OCI-LY3 (cell line): ENCODE measurements at regions not wholly inside any gene's neighbourhood (a gene's known extent, or its start where the extent isn't known, plus 50 kb on each side); places are given as distances from the start of the nearest gene placed in this dataset.

ENCODE experiments used
- H2AFZ ChIP-seq: fragments of 200-600, 300-600 bp; shearing (Covaris generic); 2 replicates; pipeline ENCODE4 v1.6.0; 2014; ENCODE audit warnings: antibody characterized with exemption, low read depth, low read length
- H3K27ac ChIP-seq: fragments of 200-600, 300-600 bp; sonication (generic); 2 replicates; pipeline ENCODE4 v1.5.1; 2014; ENCODE audit warnings: mild to moderate bottlenecking, low read length, moderate library complexity, mixed read lengths
- H3K27me3 ChIP-seq: fragments of 200-600, 300-600 bp; sonication (generic); 2 replicates; pipeline ENCODE4 v1.6.1; 2014; ENCODE audit warnings: low read depth, low read length, mixed read lengths
- H3K36me3 ChIP-seq: fragments of 200-600, 300-600 bp; sonication (generic); replicated peaks from 2 replicates; pipeline ENCODE3; 2014; ENCODE audit warnings: low read depth, low read length, mixed read lengths
- H3K4me1 ChIP-seq: fragments of 300-600, 200-600 bp; sonication (generic); 2 replicates; pipeline ENCODE4 v1.6.1; 2014; ENCODE audit warnings: low read length, mixed read lengths
- H3K4me2 ChIP-seq: fragments of 200-600, 300-600 bp; sonication (generic); 2 replicates; pipeline ENCODE4 v1.6.1; 2014; ENCODE audit warnings: low read length, mixed read lengths
- H3K4me3 ChIP-seq: fragments of 300-600, 200-600 bp; sonication (generic); 2 replicates; pipeline ENCODE4 v1.5.1; 2014; ENCODE audit warnings: antibody characterized with exemption, mild to moderate bottlenecking, low read length, moderate library complexity
- H3K79me2 ChIP-seq: fragments of 300-600, 200-600 bp; shearing (Covaris generic); 2 replicates; pipeline ENCODE4 v1.6.1; 2014; ENCODE audit warnings: mild to moderate bottlenecking, low read length, mixed read lengths
- H3K9ac ChIP-seq: fragments of 300-600, 200-600 bp; shearing (Covaris generic); 2 replicates; pipeline ENCODE4 v1.6.0; 2014; ENCODE audit warnings: mild to moderate bottlenecking, low read length, moderate library complexity
- H3K9me3 ChIP-seq: fragments of 200-600, 300-600 bp; shearing (Covaris generic); 2 replicates; pipeline ENCODE4 v1.6.1; 2014; ENCODE audit warnings: low read length, mixed read lengths; ENCODE audit not compliant: insufficient read depth
- H4K20me1 ChIP-seq: fragments of 200-600, 300-600 bp; sonication (generic); 2 replicates; pipeline ENCODE4 v1.6.1; 2016; ENCODE audit warnings: low read length, mixed read lengths; ENCODE audit not compliant: insufficient read depth
- EZH2phosphoT487 ChIP-seq: fragments of 200-600 bp; shearing (Covaris generic); IDR thresholded peaks from 2 replicates; pipeline ENCODE4 v1.6.1; 2018; ENCODE audit warnings: antibody characterized with exemption, mixed run types, low read depth
- TF ChIP-seq, protein P1 (sequence below): fragments of 200-600, 300-600 bp; sonication (generic); IDR thresholded peaks from 2 replicates; pipeline ENCODE4 v1.5.1; 2014; ENCODE audit warnings: antibody characterized with exemption, low read length, low read depth

DNA sequence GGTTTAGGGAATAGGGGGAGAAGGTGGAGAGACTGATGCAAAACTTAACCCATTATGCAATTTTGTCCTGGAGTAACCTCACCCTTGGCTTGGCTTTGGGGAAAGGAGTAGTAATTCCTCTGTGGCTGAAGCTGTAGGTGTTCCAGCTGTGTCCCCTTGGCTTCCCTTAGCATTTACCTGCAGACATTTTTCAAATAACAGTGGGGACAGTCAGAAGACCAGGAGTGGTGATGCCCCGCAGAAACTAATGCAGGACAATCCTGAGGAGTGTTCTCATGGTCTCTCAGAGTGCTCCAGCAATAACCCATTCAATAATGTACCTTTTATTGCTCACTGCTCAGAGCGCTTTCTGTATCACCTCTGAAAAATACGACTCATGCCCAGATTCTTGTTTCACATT lies 282.1 kb downstream of the ZEB1 start:
- Histone ChIP-seq H3K4me3 (no peak overlapping the region), H3K4me2 (no peak overlapping the region), H3K9ac (no peak overlapping the region), H3K79me2 (no peaks in the 10 kb centered on the region), H3K4me1 (peaks cover 9% of the 10 kb centered on the region), H3K27ac (no peak overlapping the region), H2AFZ (no peak overlapping the region), H3K27me3 (no peaks in the 10 kb centered on the region), H3K36me3 (no peaks in the 10 kb centered on the region), H3K9me3 (no peaks in the 10 kb centered on the region), H4K20me1 (no peaks in the 10 kb centered on the region)
- no peak for TF ChIP-seq EZH2phosphoT487
- TF ChIP-seq, protein P1, sequence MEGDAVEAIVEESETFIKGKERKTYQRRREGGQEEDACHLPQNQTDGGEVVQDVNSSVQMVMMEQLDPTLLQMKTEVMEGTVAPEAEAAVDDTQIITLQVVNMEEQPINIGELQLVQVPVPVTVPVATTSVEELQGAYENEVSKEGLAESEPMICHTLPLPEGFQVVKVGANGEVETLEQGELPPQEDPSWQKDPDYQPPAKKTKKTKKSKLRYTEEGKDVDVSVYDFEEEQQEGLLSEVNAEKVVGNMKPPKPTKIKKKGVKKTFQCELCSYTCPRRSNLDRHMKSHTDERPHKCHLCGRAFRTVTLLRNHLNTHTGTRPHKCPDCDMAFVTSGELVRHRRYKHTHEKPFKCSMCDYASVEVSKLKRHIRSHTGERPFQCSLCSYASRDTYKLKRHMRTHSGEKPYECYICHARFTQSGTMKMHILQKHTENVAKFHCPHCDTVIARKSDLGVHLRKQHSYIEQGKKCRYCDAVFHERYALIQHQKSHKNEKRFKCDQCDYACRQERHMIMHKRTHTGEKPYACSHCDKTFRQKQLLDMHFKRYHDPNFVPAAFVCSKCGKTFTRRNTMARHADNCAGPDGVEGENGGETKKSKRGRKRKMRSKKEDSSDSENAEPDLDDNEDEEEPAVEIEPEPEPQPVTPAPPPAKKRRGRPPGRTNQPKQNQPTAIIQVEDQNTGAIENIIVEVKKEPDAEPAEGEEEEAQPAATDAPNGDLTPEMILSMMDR: no peak

DNA sequence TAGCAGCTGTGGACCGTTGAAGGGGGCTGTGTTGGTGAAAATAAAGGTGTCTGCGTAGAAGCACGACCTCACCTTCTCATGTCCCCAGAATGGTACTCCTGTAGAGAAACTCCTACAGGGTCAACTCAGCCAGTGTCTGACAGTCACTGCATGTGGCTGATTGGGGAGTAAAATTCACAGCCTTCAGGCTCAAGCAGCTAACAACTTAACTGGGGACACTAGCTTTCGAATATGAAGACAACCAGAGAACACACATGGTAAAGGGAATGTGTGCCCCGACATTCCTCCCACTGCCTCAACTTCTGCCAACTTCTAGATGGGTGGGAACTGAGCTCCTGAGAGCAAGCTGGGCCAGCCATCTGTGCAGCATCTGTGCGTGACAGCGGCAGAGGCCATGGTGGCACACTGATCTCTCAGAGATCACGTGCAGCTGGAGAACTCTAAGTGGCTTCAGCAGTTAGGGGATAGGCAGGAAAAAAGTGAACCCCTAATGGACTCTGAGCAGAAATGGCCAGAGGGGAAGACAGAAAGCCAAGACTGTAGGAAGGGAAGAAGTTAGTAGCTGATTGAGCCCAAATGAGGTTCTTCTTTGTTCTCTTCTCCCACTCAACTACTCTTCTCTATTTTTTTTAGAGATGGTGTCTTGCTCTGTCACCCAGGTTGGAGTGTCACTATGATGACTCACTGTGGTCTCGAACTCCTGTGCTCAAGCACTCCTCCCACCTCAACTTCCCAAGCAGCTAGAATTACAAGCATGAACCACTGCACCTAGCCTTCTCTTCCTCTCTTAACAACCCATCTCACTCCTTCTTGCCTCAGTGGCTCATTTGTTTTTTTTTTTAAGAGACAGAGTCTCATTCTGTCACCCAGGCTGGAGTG lies 280.8 kb downstream of the ZEB1 start:
- Histone ChIP-seq H3K9ac (no peak overlapping the region), H3K79me2 (no peaks in the 10 kb centered on the region), H3K27ac (no peak overlapping the region), H4K20me1 (no peaks in the 10 kb centered on the region), H3K27me3 (no peaks in the 10 kb centered on the region), H2AFZ (no peak overlapping the region), H3K4me2 (no peak overlapping the region), H3K36me3 (no peaks in the 10 kb centered on the region), H3K4me1 (peaks cover 9% of the 10 kb centered on the region), H3K9me3 (no peaks in the 10 kb centered on the region), H3K4me3 (no peak overlapping the region)
- TF ChIP-seq, protein P1: no peak
- no peak for TF ChIP-seq EZH2phosphoT487

DNA sequence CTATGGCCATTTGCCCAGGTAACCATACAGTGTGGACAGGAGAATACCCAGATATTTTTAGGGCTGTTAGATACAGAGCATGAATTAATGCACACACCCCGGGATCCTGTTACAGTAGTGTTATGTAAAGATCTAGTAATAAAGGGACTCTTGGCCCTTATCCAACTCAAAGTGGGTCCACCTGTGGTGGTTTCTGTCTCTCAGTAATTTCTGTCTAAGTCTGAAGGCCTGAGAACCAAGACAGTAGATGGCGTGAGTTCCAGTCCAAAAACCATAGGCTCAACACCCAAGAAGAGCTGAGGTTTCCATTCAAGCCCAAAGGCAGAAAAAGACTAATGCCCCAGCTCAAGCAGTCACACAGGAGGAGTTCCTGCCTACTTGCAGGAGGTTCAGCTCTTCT lies 277.7 kb downstream of the ZEB1 start:
- TF ChIP-seq EZH2phosphoT487: no peak
- TF ChIP-seq, protein P1: no peak
- H3K27ac ChIP-seq: no peak overlapping the region
- no peaks in the 10 kb centered on the region for H3K27me3 ChIP-seq
- peaks cover 9% of the 10 kb centered on the region for H3K36me3 ChIP-seq
- H3K4me2 ChIP-seq: no peak overlapping the region
- no peak overlapping the region for H3K4me3 ChIP-seq
- no peak overlapping the region for H3K9ac ChIP-seq
- H3K79me2 ChIP-seq: no peaks in the 10 kb centered on the region
- no peaks in the 10 kb centered on the region for H3K4me1 ChIP-seq
- no peaks in the 10 kb centered on the region for H4K20me1 ChIP-seq
- no peak overlapping the region for H2AFZ ChIP-seq
- peaks cover 2% of the 10 kb centered on the region; the same call in 1 of the 2 replicates for H3K9me3 ChIP-seq

DNA sequence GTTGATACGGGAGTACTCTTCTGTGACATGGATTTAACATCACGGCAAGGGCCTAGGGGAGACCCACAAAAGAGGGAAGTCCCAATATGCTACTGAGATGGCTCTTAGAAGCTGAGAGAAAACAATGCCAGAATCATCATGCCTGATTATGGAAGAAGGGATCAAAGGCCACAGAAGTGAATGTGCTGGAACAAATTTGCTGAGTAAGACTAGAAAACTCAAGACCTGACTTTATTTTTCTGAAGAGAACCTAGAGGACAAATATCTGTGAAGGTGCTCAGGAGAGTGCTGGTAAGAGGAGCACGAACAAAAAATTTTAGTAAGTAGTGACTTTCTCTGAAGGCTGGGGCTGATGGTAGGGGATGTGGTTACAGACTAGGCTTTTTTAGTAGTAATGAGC lies 277.0 kb downstream of the ZEB1 start:
- no peak for TF ChIP-seq EZH2phosphoT487
- TF ChIP-seq, protein P1: no peak
- H3K9ac ChIP-seq: no peak overlapping the region
- no peak overlapping the region for H2AFZ ChIP-seq
- H3K4me1 ChIP-seq: peaks cover 2% of the 10 kb centered on the region; the same call in 1 of the 2 replicates
- no peak overlapping the region for H3K27ac ChIP-seq
- H3K36me3 ChIP-seq: peaks cover 13% of the 10 kb centered on the region
- no peak overlapping the region for H3K4me3 ChIP-seq
- peaks cover 2% of the 10 kb centered on the region; the same call in 1 of the 2 replicates for H3K9me3 ChIP-seq
- no peaks in the 10 kb centered on the region for H3K27me3 ChIP-seq
- H3K79me2 ChIP-seq: no peaks in the 10 kb centered on the region
- H4K20me1 ChIP-seq: no peaks in the 10 kb centered on the region
- no peak overlapping the region for H3K4me2 ChIP-seq
